ENCODE measurements at regions not wholly inside any gene's neighbourhood (a gene's known extent, or its start where the extent isn't known, plus 50 kb on each side); places are given as distances from the start of the nearest gene placed in this dataset.

DNA sequence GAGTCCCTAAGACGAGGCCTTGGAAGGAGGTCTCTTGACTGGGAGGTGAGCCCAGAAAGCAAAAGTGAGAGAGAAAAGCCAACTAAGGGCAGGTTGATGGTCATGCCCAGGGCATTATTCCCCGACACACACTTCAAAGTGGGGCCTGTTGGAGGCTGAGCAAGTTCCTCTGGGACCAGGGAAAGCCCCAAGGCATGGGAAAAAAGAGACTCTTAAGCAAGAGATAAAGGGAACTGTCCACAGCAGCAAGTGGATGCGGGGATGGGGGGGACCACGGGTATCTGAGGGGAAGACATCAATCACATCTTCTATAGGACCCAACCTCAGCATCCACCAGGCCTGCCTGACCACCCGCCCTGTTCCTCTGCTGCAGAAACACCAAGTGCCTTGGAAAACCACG is 119.9 kb upstream of the MAFB start:
- no peak for DNase-seq

DNA sequence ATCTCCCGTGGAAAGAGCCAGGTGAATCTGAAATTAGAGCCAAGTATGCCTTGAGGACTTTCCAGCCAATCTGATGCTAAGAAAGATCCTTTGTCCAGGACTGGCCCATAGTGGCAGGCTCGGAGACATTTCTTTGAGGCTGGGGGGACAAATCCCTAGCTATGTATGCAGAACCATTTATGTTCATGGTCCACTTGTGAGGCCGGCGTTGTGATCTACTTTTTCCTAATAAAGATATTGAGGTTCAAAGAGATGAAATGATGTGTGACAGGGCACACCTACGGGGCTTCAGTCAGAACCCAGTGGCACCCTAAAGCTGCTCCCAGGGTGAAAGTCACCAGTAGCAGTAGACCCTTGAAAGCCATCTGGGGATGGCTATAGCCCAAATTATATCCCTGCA is 120.3 kb upstream of the MAFB start:
- DNase-seq: no peak

DNA sequence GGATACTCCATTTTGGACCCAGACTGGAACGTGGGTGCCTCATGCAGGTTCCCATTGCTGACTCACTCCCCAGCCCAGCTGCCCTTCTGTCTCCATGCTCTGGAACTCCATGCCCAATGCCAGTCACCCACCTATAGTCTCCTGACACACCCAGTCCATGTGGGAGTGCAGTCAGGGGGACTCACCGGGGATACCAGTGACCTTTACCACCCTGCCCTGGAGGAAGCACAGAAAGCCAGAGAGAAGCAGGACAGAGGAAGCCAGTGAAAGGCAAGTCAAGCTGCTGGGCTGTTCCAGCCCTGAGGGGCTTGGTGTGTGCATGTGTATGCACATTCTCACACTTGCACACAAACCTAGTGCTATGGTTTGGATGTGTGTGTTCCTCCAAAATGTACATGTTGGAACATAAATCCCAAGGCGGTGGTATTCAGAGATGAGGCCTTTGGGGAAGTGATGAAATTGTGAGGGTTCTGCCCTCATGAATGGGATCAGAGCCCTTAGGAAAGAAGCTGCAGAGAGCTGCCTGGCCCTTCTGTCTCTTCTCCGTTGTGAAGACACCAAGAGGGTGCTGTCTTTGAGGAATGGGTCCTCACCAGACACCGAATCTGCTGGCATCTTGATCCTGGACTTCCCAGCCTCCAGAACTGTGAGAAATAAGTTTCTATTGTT is 121.4 kb upstream of the MAFB start:
- no peak for DNase-seq

DNA sequence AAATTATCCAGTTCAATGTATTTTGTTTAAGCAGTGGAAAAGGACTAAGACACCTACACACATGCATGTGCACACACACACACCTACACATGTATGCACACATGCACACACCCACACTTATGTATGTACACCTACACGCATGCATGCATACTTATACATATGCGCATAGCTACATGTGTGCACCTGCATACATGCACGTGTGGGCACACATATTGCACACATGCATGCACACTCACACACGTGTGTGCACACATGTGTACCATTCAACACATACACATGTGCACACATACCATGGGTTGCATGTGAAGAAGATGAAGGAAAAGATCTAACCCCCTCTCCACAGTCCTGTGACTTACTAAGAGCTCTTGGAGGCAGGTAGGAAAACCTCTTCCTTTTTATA is 122.0 kb upstream of the MAFB start:
- DNase-seq: no peak

DNA sequence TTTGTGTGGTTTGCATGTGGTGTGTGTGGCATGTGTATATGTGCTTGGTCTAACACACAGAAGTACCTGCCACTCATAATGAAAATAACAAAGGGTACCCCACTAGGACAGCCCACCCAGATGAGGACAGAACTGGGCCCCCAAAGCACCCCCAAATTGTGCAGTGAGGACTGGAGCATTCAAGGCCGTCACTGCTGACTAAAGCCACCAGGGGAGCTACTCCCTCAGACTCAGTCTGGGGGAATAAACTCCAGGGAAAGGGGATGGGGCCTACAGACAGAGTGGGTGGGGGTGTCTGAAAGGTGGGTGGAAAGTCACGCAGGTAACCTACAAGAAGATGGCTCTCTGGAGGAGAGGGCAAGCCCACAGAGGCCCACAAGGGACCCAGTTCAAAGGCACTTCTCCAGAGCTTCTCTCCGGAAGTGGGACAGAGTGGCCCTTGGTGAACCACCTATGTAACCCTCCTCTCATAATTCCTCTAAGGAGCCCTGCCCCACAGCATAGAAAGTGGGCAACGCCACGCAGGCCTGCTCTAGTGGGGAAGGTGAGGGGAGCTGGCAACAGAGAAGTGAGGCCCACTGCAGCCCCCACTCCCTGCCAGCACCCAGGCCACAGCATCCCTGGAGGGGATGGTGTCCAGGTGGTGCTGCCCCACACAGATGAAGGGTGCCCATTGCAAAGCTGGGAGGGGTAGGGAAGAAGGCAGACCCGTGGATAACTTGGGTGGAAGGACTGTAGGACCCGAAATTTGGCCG is 122.8 kb upstream of the MAFB start:
- DNase-seq: no peak

DNA sequence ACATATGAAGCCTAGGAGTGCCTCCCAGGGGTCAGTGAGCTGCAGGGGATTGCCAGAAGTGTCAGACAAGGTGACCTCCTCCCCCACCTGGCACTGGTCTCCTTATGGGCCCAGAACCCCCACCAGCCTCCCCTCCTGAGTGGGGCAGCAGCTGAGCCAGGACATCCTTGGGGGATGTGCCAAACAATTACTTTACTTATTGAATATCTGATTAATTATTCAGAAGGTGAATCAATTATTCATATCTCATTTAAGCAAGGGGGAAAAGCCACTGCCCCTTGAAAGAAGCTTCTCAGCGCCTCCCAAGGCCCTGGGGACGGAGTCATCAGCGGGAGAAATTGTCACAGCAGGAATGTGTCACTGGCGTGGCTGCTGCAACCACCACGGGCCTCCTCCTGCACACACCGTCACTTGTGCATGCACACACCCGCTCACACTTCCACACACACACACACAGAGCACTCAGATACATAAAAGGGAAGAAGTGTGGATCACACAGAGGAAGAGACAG is 123.4 kb upstream of the MAFB start:
- DNase-seq: no peak

DNA sequence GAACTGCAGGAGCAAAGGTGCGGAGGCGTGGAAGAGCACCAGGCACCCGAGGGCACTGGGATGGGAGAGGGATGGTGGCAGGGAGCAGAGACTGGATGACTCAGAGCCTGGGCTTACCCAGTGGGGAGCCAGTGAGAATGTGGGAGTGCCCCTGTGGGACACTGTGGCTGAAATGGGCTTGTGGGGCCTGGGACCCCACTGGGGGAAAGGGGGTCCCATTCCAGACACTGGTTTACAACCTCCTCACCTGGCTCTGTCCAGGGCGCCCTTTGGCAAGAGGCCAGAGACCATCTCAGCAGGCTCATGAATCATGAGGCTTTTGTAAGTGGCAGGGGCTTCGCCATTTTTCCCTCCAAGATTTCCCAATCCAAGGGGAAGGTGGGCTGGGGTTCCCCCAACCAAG is 124.0 kb upstream of the MAFB start:
- no peak for DNase-seq

DNA sequence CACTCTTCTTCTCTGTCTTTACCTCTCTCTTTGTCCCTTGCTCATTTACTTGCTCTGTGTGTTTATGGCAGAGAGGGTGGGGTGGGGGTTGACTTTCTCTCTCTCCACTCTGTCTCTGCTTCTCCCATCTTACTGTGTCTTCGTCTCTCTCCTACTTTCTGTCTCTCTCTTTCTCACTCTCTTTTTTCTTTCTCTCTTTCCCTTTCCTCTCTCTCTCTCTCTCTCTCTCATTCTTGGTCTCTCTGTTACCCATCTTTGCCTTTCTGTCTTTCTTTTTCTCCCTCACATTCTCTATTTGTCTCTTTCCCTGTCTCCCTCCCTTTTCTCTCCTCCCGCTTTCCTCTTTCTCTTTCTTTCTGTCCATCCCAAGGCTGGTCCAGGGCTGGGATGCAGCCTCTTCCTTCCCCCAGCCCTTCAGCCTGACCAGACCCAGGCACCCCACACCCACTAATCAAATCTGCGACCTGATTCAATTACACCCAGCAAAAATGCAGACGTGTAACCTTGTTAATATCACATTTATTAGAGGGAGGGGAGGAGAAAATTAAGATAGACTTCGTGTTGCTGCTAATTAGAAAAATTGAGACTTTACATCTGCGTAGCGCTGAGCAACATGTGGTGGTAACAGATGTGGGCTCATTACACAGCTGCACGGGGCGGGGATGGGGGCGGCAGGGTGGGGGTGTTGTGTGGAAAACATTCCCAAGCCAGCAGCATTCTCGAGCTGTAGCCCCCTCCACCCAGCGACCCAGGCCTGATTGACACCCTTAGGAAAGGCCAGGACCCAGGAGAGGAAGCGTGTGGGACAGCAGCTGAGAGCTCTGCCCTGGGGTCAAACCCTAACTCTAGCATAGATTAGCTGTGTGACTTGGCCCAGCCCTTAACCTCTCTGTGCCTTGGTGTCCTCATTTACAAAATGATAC is 124.9 kb upstream of the MAFB start:
- no peak for DNase-seq

DNA sequence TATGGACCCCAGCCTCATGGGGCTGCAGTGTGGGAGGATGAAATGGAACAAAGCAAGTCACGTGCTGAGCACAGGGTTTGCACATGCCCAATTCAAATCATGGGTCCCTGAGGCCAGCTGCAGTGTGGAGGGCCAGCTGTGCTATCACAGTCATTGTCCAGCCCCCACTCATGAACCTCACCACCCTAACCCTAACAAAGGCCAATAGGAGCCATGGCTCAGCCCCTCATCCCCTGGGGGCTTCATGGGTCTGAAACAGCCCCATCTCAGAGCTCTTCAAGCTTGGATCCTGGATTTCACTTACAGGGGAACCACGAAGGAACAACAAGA is 125.6 kb upstream of the MAFB start:
- DNase-seq: no peak

DNA sequence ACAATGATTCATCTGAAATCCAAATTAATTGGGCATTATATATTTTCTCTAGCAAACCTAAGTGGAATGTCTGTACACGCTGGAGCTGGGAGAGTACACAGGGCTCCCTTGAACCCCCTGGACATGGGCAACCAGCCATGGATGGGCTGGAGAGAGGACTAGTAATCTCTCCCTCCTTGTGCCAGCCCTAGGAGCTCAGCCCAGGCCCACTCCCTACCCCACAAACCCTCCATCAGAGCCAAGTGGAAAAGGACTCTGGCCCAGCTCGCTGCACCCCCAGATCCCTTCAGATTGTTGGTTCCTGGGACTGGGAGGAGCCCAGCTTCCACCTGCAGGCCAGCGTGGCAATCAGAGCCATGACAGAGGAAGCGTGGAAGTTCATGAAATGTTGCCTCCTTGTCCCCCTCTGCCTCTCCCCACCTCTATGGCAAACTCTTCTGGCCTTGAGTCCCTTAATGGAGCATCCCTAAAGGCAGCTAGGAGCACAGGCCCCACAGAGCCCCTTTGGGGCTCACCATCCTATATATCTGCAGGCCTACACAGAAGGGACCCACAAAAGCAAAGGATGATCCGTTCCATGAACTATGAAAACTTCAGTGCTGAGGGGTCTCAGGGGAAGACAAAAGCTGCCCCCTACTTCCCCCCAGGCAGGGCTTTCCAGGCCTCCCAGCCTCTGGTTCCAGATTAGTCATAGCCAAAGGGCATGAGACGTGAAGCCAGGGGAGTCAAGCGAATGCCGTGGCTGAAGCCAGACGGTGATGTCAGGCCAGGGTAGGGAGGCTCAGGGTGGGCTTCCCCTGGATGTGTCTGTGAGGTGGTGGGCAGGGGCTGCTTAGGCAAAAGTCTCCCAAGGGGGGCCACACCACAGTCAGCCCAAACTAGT is 126.4 kb upstream of the MAFB start:
- DNase-seq: no peak

DNA sequence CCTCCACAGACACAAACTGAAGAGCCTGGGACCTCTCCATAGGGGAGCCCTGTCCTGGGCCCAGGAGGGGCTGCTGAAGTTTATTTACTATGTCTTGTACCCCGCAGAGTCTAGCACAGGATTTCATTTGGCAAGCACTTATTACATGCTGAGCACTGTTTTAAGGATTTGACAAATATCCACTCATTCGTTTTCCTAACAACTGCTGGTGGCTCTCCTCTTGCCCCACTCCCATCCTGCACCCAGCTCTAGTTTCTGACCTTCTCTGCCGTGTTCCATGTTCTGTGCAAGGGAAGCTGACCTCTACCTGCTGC is 127.0 kb upstream of the MAFB start:
- no peak for DNase-seq

DNA sequence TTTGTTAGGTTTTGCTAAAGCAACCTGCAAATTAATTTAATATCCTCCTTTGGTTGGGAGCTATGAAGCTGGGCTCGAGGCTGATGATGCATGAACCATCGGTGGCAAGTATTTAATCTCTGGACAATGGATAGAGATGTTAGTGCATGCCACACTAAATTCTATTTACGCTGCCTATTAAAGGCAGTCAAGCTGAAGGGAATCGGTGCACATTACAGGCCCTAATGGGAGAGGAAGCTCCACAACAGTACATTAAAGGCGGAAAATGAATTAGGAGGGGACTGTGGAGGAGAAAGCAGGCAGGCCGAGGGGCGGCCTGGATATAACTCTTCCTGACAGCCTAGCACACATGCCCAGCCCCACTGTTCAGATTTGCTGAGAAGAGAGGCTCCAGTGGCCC is 132.4 kb upstream of the MAFB start:
- DNase-seq: no peak

DNA sequence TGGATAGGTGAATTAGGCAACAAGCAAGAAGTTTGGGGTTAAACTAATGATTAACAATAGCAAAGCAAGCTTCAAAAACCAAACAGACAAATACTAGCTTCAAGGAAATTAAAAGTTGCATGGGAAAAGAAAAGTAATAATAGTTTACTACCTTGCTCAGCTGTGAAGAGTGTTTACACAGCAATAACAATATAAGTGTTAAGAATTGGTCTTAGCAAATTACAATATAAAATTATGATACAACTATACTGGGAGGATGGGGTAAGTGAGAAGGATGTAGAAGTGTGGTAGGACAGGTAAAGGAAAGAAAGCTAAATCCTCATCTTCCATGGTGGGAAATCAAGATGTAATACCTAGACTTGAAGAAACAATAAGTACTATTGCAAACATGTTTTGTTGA is 137.7 kb upstream of the MAFB start:
- DNase-seq: no peak

DNA sequence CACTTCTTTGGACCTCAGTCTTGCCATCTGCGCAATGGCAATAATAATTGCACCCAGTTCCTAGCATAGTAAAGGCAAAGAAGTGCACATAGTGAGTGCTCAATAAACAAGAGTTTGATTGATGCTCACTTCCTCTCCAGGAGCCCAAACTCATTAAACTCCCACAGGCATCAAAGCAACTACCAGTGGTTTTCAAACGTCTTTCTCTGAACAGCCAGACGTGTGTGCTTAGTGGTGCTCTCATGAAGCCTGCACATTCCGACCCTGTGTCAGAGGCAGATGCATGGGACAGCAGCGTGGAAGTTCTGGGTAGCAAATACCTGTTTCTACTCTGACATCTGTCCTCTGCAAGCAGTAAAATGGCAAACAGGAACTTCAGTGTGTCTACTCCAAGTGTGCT is 146.3 kb upstream of the MAFB start:
- no peak for DNase-seq

DNA sequence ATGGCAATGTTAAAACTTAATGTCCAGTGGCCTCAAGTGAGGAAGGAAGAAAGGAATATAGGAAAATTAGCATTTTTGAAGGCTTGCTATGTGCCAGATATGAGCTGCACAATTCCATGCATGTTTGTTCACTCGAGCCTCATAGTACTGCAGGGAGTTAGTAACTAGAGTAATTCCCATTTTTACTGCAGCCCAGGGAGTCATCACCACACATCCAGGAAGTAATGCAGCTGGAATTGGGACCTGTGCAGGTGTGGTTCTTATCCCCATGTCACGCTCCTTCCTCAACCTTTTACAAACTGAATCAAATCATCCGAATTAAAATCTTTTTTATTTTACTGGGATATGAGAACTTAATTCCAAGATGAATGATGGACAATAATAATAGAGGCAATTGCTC is 149.5 kb upstream of the MAFB start:
- no peak for DNase-seq

DNA sequence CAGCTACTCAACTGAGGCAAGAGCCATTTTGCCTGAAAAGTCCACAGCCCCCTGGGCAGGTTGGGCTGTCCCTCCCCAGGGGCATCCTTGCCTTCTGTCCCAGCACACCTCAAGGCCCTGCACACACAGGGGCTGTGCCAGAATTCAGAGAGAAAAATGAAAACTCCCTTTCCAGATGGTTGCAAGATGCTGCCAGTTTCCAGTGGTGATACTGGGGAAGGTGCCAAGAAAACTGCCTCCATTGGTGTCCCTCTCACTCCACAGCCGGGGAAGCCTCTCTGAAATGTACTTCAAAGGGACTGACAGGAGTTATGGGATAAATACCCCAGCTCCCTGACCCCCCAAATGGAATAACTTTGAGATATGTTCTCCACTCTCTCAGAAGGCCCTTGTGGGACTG is 154.2 kb upstream of the MAFB start:
- DNase-seq: no peak

DNA sequence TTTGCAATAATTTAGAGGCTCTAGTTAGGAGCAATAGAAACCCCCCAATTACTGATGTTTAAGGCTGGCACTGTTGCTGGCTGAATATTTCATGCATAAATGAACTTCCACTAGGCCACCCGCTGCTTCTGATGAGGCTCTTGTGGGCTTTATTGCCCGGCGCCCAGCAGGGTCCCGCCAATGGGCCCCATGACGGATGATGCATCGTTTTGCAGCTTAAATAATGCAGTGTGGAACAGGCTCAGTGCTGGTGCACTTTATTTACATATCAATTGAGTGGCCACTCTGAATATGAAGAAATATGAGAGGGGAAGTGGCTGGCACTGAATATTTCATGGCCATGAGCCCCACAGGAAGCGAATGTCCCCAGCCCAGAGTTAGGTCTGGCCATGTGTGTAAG is 155.3 kb upstream of the MAFB start:
- peak; percentile 89 for DNase-seq

DNA sequence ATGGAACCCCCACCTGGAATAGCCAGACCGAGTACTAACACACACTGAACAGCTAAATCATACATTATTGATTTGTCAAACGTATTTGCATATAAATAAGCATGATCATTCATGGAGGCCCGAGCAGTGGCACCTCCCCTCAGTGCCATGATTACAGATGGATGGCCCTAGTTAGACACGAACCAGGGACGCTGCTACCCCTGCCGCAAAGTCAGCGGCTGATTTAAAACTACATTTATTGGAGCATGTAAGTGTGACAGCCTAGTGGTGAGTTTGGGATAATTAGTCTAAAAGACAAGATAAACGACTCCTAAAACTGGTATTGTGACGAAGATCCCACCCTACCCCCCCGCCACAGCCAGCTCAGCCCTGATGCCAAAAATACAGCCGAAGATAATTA is 159.1 kb upstream of the MAFB start:
- DNase-seq: no peak

DNA sequence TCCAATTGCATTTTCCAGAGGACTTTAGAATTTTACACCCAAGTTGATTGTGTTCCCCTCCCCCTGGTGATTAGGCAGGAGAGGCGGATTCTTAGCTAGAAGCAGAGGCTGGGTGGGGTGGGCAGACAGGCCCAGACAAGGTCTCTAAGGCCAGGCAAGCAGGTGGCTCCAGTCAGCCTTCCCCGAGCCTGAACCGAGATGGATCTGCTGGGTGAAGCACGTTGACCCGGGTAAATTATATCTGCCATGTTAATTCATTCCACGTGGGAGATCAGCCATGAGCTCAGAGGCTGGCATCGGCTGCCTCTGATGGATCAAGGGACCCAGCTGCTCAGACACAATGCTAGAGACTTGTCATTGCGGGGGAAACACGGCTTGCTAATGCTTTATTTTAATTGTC is 159.5 kb upstream of the MAFB start:
- DNase-seq: no peak

DNA sequence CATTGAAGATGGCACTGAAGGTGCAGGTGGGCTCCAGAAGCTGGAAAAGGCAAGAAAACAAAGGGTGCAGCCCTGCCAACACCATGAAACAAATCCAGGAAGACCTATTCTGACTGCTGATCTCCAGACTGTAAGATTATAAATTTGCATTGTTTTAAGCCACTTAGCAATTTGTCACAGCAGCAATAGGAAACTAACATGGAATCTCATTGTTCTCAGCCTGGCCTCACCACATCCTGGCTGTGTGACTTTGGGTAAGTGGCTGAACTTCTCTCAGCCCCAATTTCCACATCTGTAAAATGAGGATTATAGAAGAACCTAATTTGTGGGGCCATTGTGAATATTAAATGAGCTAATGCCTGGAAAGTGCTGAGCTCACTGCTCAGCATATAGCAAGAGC is 160.4 kb upstream of the MAFB start:
- DNase-seq: no peak

DNA sequence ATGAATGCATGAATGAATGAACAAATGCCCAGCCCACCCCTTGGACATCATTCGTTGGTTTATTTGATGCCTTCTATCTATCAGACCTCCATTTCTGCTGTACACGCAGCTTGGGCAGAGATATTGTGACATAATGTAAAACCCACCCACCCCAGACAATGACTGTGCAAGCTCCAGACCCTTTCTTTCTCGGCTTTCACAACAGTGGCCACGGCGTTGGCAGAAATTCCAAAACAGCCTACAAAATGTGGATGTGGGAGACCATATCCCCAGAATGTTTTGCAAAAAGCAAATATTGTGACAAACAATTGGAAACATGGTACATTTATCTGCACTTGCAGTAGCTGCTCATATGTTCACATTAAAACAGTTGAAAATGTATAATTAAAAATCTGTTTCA is 162.0 kb upstream of the MAFB start:
- DNase-seq: no peak

DNA sequence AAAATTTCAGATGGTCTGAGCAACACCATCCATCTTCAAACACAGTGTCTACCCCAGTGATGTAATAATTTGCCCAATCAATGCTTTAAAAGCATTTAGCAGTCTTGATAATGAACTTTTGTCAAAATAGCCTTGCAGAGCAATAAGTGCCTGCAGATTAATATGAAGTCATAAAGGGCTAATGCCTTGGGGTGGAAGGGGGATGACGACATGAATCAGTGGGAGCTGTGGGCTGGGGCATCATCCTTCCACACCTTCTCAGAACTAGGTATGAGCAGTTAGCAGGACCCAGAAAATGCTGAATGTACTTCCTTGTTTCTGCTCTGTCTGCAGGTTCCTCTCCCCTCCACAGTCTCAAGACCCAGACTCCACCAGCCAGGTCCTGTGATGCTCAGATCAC is 166.2 kb upstream of the MAFB start:
- no peak for DNase-seq

DNA sequence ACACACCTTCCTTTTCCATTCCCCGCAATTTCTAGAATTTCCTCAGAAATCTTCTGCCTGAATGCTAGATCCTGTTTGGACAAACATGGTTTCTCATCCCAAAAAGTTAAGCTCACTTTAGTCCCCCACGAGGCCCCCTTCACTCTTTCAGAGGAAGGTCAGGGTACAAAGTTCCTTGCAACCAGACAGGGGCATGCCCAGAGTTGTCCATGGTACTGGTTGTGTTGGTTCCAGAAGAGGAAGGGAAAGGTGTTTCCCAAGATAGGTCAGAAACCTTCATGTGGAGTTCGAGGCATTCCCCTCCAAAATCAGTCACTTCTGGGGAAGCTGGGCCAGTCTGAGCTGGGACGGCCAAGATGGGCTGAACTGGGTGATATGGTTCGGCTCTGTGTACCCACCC is 167.6 kb upstream of the MAFB start:
- no peak for DNase-seq

Measured in NCI-H1417 treated with DMSO at 0.1 percent for 48 hours (cell line).